ENCODE measurements at regions not wholly inside any gene's neighbourhood (a gene's known extent, or its start where the extent isn't known, plus 50 kb on each side); places are given as distances from the start of the nearest gene placed in this dataset.
A peak's percentile ranks its signal among the peaks of the same experiment; 100 is the strongest.

DNA sequence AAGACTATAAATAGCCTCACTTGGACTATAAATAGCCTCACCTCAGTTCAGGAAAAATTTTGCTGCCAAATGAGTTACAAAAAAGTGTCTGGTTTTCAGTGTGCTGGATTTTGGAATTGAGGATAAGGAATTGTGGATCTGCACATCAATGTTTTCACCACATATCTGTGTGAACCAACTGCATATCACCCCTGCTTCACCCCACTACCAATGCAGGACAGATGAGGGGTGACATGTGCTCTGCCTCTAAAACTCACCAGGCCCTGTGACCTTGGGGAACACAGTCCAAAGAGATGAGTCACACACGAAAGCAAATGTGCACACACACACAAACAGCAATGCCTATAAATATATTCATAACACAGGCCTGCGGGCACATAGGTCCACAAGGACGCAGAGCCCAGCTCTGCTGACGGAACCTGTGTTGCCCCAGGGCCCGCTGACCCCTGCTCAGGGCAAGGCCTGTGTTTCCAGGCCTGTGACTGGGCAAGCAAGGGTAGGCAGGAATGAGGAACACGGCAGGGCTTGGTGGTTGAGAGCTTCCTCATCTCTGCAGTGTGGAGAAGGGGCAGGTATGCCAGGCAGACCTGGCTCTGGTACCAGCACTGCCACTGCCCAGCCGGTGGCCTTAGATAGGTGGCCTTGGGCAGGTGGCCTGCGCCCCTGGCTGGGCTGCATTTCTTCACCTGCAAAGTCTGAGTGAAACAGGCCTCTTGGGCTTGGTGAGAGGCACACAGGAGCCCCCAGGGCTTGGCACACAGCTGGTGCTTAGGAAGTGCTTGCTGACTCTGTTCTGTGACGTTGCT, 82.4 kb downstream of the ARL6IP4 start (continued):
- TF ChIP-seq, protein P1, sequence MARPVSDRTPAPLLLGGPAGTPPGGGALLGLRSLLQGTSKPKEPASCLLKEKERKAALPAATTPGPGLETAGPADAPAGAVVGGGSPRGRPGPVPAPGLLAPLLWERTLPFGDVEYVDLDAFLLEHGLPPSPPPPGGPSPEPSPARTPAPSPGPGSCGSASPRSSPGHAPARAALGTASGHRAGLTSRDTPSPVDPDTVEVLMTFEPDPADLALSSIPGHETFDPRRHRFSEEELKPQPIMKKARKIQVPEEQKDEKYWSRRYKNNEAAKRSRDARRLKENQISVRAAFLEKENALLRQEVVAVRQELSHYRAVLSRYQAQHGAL (CRISPR knock-in tag; IDR thresholded peaks at IDR 0.05; ENCODE audit: not compliant biosample characterization), result no peak
- TF ChIP-seq, protein P2, sequence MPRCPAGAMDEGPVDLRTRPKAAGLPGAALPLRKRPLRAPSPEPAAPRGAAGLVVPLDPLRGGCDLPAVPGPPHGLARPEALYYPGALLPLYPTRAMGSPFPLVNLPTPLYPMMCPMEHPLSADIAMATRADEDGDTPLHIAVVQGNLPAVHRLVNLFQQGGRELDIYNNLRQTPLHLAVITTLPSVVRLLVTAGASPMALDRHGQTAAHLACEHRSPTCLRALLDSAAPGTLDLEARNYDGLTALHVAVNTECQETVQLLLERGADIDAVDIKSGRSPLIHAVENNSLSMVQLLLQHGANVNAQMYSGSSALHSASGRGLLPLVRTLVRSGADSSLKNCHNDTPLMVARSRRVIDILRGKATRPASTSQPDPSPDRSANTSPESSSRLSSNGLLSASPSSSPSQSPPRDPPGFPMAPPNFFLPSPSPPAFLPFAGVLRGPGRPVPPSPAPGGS (CRISPR knock-in tag; IDR thresholded peaks at IDR 0.05), result no peak
- TF ChIP-seq, protein P3, sequence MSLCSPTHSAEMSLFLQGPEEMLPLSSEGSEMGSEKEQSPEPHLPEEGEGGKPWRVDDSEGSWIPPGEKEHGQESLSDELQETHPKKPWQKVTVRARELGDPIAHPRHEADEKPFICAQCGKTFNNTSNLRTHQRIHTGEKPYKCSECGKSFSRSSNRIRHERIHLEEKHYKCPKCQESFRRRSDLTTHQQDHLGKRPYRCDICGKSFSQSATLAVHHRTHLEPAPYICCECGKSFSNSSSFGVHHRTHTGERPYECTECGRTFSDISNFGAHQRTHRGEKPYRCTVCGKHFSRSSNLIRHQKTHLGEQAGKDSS (CRISPR knock-in tag; IDR thresholded peaks at IDR 0.05; ENCODE audit: borderline replicate concordance, low read depth), result peak; percentile 77; the same call in 1 of the 2 replicates
- TF ChIP-seq SIN3B (IDR thresholded peaks at IDR 0.05; ENCODE audit: low read length) (no peak), STAT5B (CRISPR knock-in tag; IDR thresholded peaks at IDR 0.05) (no peak), HNF4G (IDR thresholded peaks at IDR 0.05; ENCODE audit: borderline replicate concordance, low read depth, low read length) (no peak), HNF4G (CRISPR knock-in tag; IDR thresholded peaks at IDR 0.05; ENCODE audit: borderline replicate concordance, low read depth) (no peak; the same call in 1 of the 2 replicates), ZNF737 (CRISPR knock-in tag; IDR thresholded peaks at IDR 0.05; ENCODE audit: borderline replicate concordance) (no peak), ZSCAN22 (CRISPR knock-in tag; IDR thresholded peaks at IDR 0.05) (no peak), MED13 (CRISPR knock-in tag; IDR thresholded peaks at IDR 0.05) (no peak), ZNF652 (CRISPR knock-in tag; IDR thresholded peaks at IDR 0.05; ENCODE audit: borderline replicate concordance, low read depth) (no peak), ELF1 (CRISPR knock-in tag; IDR thresholded peaks at IDR 0.05) (peak; percentile 55; the same call in 1 of the 2 replicates), TSC22D2 (CRISPR knock-in tag; IDR thresholded peaks at IDR 0.05; ENCODE audit: borderline replicate concordance) (no peak), FIP1L1 (IDR thresholded peaks at IDR 0.05; ENCODE audit: borderline replicate concordance, insufficient read depth, low read depth, low read length) (no peak), ATF1 (CRISPR knock-in tag; IDR thresholded peaks at IDR 0.05) (no peak), ZNF501 (CRISPR knock-in tag; IDR thresholded peaks at IDR 0.05) (peak; percentile 15; the same call in 1 of the 2 replicates), FOXM1 (CRISPR knock-in tag; IDR thresholded peaks at IDR 0.05) (no peak), ZNF12 (CRISPR knock-in tag; IDR thresholded peaks at IDR 0.05) (no peak), ASH2L (IDR thresholded peaks at IDR 0.05; ENCODE audit: insufficient read length, low read depth, low read length) (peak; percentile 83), TOPORS (CRISPR knock-in tag; IDR thresholded peaks at IDR 0.05) (no peak), DNMT1 (CRISPR knock-in tag; IDR thresholded peaks at IDR 0.05) (no peak)
- TF ChIP-seq, protein P4, sequence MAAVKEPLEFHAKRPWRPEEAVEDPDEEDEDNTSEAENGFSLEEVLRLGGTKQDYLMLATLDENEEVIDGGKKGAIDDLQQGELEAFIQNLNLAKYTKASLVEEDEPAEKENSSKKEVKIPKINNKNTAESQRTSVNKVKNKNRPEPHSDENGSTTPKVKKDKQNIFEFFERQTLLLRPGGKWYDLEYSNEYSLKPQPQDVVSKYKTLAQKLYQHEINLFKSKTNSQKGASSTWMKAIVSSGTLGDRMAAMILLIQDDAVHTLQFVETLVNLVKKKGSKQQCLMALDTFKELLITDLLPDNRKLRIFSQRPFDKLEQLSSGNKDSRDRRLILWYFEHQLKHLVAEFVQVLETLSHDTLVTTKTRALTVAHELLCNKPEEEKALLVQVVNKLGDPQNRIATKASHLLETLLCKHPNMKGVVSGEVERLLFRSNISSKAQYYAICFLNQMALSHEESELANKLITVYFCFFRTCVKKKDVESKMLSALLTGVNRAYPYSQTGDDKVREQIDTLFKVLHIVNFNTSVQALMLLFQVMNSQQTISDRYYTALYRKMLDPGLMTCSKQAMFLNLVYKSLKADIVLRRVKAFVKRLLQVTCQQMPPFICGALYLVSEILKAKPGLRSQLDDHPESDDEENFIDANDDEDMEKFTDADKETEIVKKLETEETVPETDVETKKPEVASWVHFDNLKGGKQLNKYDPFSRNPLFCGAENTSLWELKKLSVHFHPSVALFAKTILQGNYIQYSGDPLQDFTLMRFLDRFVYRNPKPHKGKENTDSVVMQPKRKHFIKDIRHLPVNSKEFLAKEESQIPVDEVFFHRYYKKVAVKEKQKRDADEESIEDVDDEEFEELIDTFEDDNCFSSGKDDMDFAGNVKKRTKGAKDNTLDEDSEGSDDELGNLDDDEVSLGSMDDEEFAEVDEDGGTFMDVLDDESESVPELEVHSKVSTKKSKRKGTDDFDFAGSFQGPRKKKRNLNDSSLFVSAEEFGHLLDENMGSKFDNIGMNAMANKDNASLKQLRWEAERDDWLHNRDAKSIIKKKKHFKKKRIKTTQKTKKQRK (IDR thresholded peaks at IDR 0.05; ENCODE audit: low read length), result no peak

Measured in HepG2 (cell line).